Kidney (tissue), 13 donors: ENCODE measurements at regions not wholly inside any gene's neighbourhood (a gene's known extent, or its start where the extent isn't known, plus 50 kb on each side); places are given as distances from the start of the nearest gene placed in this dataset.

Experiments
- DNase-seq, 5 donors: peaks; one replicate each; pipeline ENCODE4 v3.0.0-alpha.2; 2013 to 2020
- FAIRE-seq: peaks from 2 replicates; lab custom pipeline; 2012; peaks lifted over from hg19 to GRCh38; lab: Jason Lieb, UNC
- H3K27ac ChIP-seq, 2 donors: one replicate each; pipeline ENCODE4 v1.7.0; 2013; ENCODE audit warnings: low read depth in 2 of 2, low read length in 2 of 2, inconsistent platforms in 1 of 2
- H3K27me3 ChIP-seq: one replicate; pipeline ENCODE4 v1.7.1; 2013; ENCODE audit warnings: low read length, inconsistent platforms; ENCODE audit not compliant: control insufficient read depth, insufficient read depth
- H3K36me3 ChIP-seq, 3 donors: one replicate each; pipeline versions ENCODE4 v1.7.0 to v1.7.1; 2013; ENCODE audit warnings: low read length in 3 of 3, control low read depth in 1 of 3, inconsistent platforms in 1 of 3; ENCODE audit not compliant: insufficient read depth in 3 of 3, control insufficient read depth in 2 of 3
- H3K4me1 ChIP-seq, 3 donors: one replicate each; pipeline versions ENCODE4 v1.7.0 to v1.7.1; 2013; ENCODE audit warnings: low read length in 3 of 3, inconsistent platforms in 1 of 3, low read depth in 1 of 3; ENCODE audit not compliant: control insufficient read depth in 2 of 3, insufficient read depth in 2 of 3
- H3K4me3 ChIP-seq, 3 donors: one replicate each; pipeline versions ENCODE4 v1.7.0 to v1.8.1; 2013; ENCODE audit warnings: low read length in 3 of 3, control low read depth in 1 of 3, inconsistent platforms in 1 of 3
- H3K9ac ChIP-seq, 3 donors: one replicate each; pipeline versions ENCODE4 v1.7.0 to v1.7.1; 2013; ENCODE audit warnings: low read length in 3 of 3, control low read depth in 1 of 3, inconsistent platforms in 1 of 3
- H3K9me3 ChIP-seq, 3 donors: one replicate each; pipeline versions ENCODE4 v1.7.0 to v1.7.1; 2013; ENCODE audit warnings: low read length in 3 of 3, control low read depth in 1 of 3, inconsistent platforms in 1 of 3; ENCODE audit not compliant: control insufficient read depth in 2 of 3, insufficient read depth in 1 of 3
- CTCF ChIP-seq: IDR thresholded peaks from 3 replicates; pipeline ENCODE4 v1.5.1; 2012; ENCODE audit warnings: mild to moderate bottlenecking, moderate library complexity, borderline replicate concordance; ENCODE audit not compliant: insufficient read depth; ENCODE audit errors: extremely low read depth
- intact Hi-C: fragments of 100-400 bp; cut with DNase I; formaldehyde crosslinking; loops from one replicate; pipeline ENCODE4 v1.11.1; 2022
- donor health status: control.
- donor health status: control.
- donor health status: control.
- donor health status: control.
- donor health status: control.
- donor health status: DM: yes; HTN: yes; CAD: no.
- donor health status: Normal renal cell carcinoma (clear cell type).

- H3K4me1 ChIP-seq = no peaks in the 10 kb centered on the region
- H3K27ac ChIP-seq = no peak overlapping the region
- TF ChIP-seq CTCF = no peak
- no peak overlapping the region for H3K9ac ChIP-seq
- no peaks in the 10 kb centered on the region for H3K27me3 ChIP-seq
- H3K36me3 ChIP-seq = no peaks in the 10 kb centered on the region
- FAIRE-seq (no peak), DNase-seq (peak in 2 of 5 donors; percentile 52 to 53)
- no peaks in the 10 kb centered on the region for H3K9me3 ChIP-seq
- no peak overlapping the region for H3K4me3 ChIP-seq
- intact Hi-C loops = no loop called here
Measured at GRCh38 chr2:16495509-16496208, 170.0 kb downstream of the CYRIA start.

- no peaks in the 10 kb centered on the region for H3K4me1 ChIP-seq
- intact Hi-C loops = no loop called here
Measured at GRCh38 chr2:16494836-16495508, 170.7 kb downstream of the CYRIA start.

GRCh38 chr2:16493788-16494187 lies 171.8 kb downstream of the CYRIA start:
- no peak overlapping the region for H3K4me3 ChIP-seq
- no peaks in the 10 kb centered on the region for H3K9me3 ChIP-seq
- H3K27me3 ChIP-seq = no peaks in the 10 kb centered on the region
- intact Hi-C loops = no loop called here
- H3K36me3 ChIP-seq = no peaks in the 10 kb centered on the region
- FAIRE-seq = no peak
- no peaks in the 10 kb centered on the region for H3K4me1 ChIP-seq
- no peak for DNase-seq
- H3K9ac ChIP-seq = no peak overlapping the region
- no peak for TF ChIP-seq CTCF
- H3K27ac ChIP-seq = no peak overlapping the region

More at GRCh38 chr2:16494836-16495508, 170.7 kb downstream of the CYRIA start:
- no peak for FAIRE-seq
- Histone ChIP-seq H3K36me3 (no peaks in the 10 kb centered on the region), H3K4me3 (no peak overlapping the region), H3K27me3 (no peaks in the 10 kb centered on the region), H3K9ac (no peak overlapping the region), H3K27ac (no peak overlapping the region), H3K9me3 (no peaks in the 10 kb centered on the region)
- no peak for TF ChIP-seq CTCF
- DNase-seq = no peak
